ENCODE measurements at regions not wholly inside any gene's neighbourhood (a gene's known extent, or its start where the extent isn't known, plus 50 kb on each side); places are given as distances from the start of the nearest gene placed in this dataset.

GRCh38 chr4:112858751-112859150 lies 190.7 kb upstream of the ANK2 start:
- Histone ChIP-seq H3K27me3 (ENCODE audit: control insufficient read depth, insufficient read depth, low read length) (no peaks in the 10 kb centered on the region), H3K4me3 (ENCODE audit: low read depth, low read length) (no peak overlapping the region), H3K36me3 (ENCODE audit: control insufficient read depth, insufficient read depth, low read length) (no peaks in the 10 kb centered on the region)
- TF ChIP-seq CTCF (IDR thresholded peaks at IDR 0.05; ENCODE audit: insufficient read depth, low read length, poor library complexity, severe bottlenecking), result no peak
- DNase-seq (ENCODE audit: low read depth), result no peak

GRCh38 chr4:112859456-112860184 lies 189.8 kb upstream of the ANK2 start:
- Histone ChIP-seq H3K27me3 (ENCODE audit: control insufficient read depth, insufficient read depth, low read length) (no peaks in the 10 kb centered on the region), H3K36me3 (ENCODE audit: control insufficient read depth, insufficient read depth, low read length) (no peaks in the 10 kb centered on the region), H3K4me3 (ENCODE audit: low read depth, low read length) (no peak overlapping the region)
- DNase-seq (ENCODE audit: low read depth), result no peak
- no peak for TF ChIP-seq CTCF (IDR thresholded peaks at IDR 0.05; ENCODE audit: insufficient read depth, low read length, poor library complexity, severe bottlenecking)

- Histone ChIP-seq H3K4me3 (ENCODE audit: low read depth, low read length) (no peak overlapping the region), H3K27me3 (ENCODE audit: control insufficient read depth, insufficient read depth, low read length) (no peaks in the 10 kb centered on the region), H3K36me3 (ENCODE audit: control insufficient read depth, insufficient read depth, low read length) (no peaks in the 10 kb centered on the region)
- no peak for DNase-seq (ENCODE audit: low read depth)
- no peak for TF ChIP-seq CTCF (IDR thresholded peaks at IDR 0.05; ENCODE audit: insufficient read depth, low read length, poor library complexity, severe bottlenecking)
Observed at GRCh38 chr4:112860830-112861690, 188.4 kb upstream of the ANK2 start.

GRCh38 chr4:112861691-112862674 lies 187.5 kb upstream of the ANK2 start:
- no peak for TF ChIP-seq CTCF (IDR thresholded peaks at IDR 0.05; ENCODE audit: insufficient read depth, low read length, poor library complexity, severe bottlenecking)
- Histone ChIP-seq H3K4me3 (ENCODE audit: low read depth, low read length) (no peak overlapping the region), H3K27me3 (ENCODE audit: control insufficient read depth, insufficient read depth, low read length) (no peaks in the 10 kb centered on the region), H3K36me3 (ENCODE audit: control insufficient read depth, insufficient read depth, low read length) (no peaks in the 10 kb centered on the region)
- no peak for DNase-seq (ENCODE audit: low read depth)

GRCh38 chr4:112865443-112865842 lies 184.0 kb upstream of the ANK2 start:
- Histone ChIP-seq H3K27me3 (ENCODE audit: control insufficient read depth, insufficient read depth, low read length) (no peaks in the 10 kb centered on the region), H3K4me3 (ENCODE audit: low read depth, low read length) (no peak overlapping the region), H3K36me3 (ENCODE audit: control insufficient read depth, insufficient read depth, low read length) (no peaks in the 10 kb centered on the region)
- no peak for DNase-seq (ENCODE audit: low read depth)
- TF ChIP-seq CTCF (IDR thresholded peaks at IDR 0.05; ENCODE audit: insufficient read depth, low read length, poor library complexity, severe bottlenecking), result no peak

Data from kidney epithelial cell (primary cell).